ENCODE measurements at regions not wholly inside any gene's neighbourhood (a gene's known extent, or its start where the extent isn't known, plus 50 kb on each side); places are given as distances from the start of the nearest gene placed in this dataset.
"Not testable (repeated sequence)": the region's sequence is repeated elsewhere in the genome, so short reads cannot be mapped to it uniquely, and the experiment has no call there.

- H3K79me1 ChIP-seq (ENCODE audit: low read depth, low read length) = no peaks in the 10 kb centered on the region
- no peak overlapping the region for H3K14ac ChIP-seq (ENCODE audit: low read length)
- no peaks in the 10 kb centered on the region for H3K4me1 ChIP-seq (ENCODE audit: control insufficient read depth in 2 of 2, insufficient read depth in 1 of 2, low read depth in 1 of 2, low read length in 2 of 2)
- H3K18ac ChIP-seq (ENCODE audit: low read length) = no peak overlapping the region
- H3K23ac ChIP-seq (ENCODE audit: low read depth, low read length, poor library complexity) = no peak overlapping the region
- H4K91ac ChIP-seq (ENCODE audit: low read depth, low read length, poor library complexity) = no peak overlapping the region
- H2BK5ac ChIP-seq (ENCODE audit: low read length) = no peak overlapping the region
- H4K8ac ChIP-seq (ENCODE audit: low read depth, low read length) = no peak overlapping the region
- H3K4me2 ChIP-seq (ENCODE audit: insufficient read depth, low read length, poor library complexity, severe bottlenecking) = no peak overlapping the region
- H3K36me3 ChIP-seq (replicated peaks in 1 of 2; ENCODE audit: control insufficient read depth in 2 of 2, insufficient read depth in 2 of 2, low read length in 2 of 2) = no peaks in the 10 kb centered on the region
- H3K27me3 ChIP-seq (ENCODE audit: control insufficient read depth in 3 of 3, insufficient read depth in 3 of 3, low read depth in 1 of 3, low read length in 3 of 3) = no peaks in the 10 kb centered on the region
- H2AK5ac ChIP-seq (ENCODE audit: low read depth, low read length) = no peak overlapping the region
- WGBS, 2 donors (ENCODE audit: extremely low coverage in 2 of 2, insufficient read length in 2 of 2, insufficient replicate concordance in 1 of 2) = no CpG with 5 or more reads among the region's 2 CpGs
- no peak overlapping the region for H2BK120ac ChIP-seq (ENCODE audit: low read depth, low read length)
- H3K4ac ChIP-seq (ENCODE audit: low read length) = no peak overlapping the region
- no peak overlapping the region for H2BK12ac ChIP-seq (ENCODE audit: low read length)
- H3K27ac ChIP-seq (replicated peaks; ENCODE audit: low read length) = no peak overlapping the region
- DNase-seq (ENCODE audit: low spot score) = no peak
- no peak overlapping the region for H3K9ac ChIP-seq (ENCODE audit: low read depth, low read length, poor library complexity)
- no peak overlapping the region for H3K4me3 ChIP-seq (ENCODE audit: low read length in 2 of 2)
- H2BK15ac ChIP-seq (ENCODE audit: low read length) = no peak overlapping the region
- H2AFZ ChIP-seq (ENCODE audit: low read length) = no peak overlapping the region
- no peaks in the 10 kb centered on the region for H3K9me3 ChIP-seq (replicated peaks in 1 of 2; ENCODE audit: control insufficient read depth in 2 of 2, insufficient read depth in 1 of 2, low read depth in 1 of 2, low read length in 2 of 2)
Measured at GRCh38 chr7:81393018-81393417, 376.8 kb downstream of the HGF start.

GRCh38 chr7:81385370-81385769, 384.5 kb downstream of the HGF start:
- no peak overlapping the region for H3K4me2 ChIP-seq (ENCODE audit: insufficient read depth, low read length, poor library complexity, severe bottlenecking)
- no peak overlapping the region for H3K9ac ChIP-seq (ENCODE audit: low read depth, low read length, poor library complexity)
- H2AK5ac ChIP-seq (ENCODE audit: low read depth, low read length) = no peak overlapping the region
- H3K23ac ChIP-seq (ENCODE audit: low read depth, low read length, poor library complexity) = no peak overlapping the region
- H3K36me3 ChIP-seq (replicated peaks in 1 of 2; ENCODE audit: control insufficient read depth in 2 of 2, insufficient read depth in 2 of 2, low read length in 2 of 2) = no peaks in the 10 kb centered on the region
- no peak overlapping the region for H4K91ac ChIP-seq (ENCODE audit: low read depth, low read length, poor library complexity)
- no peak overlapping the region for H2BK5ac ChIP-seq (ENCODE audit: low read length)
- H3K27ac ChIP-seq (replicated peaks; ENCODE audit: low read length) = no peak overlapping the region
- no peak for DNase-seq (ENCODE audit: low spot score)
- no peaks in the 10 kb centered on the region for H3K27me3 ChIP-seq (ENCODE audit: control insufficient read depth in 3 of 3, insufficient read depth in 3 of 3, low read depth in 1 of 3, low read length in 3 of 3)
- H3K4me1 ChIP-seq (ENCODE audit: control insufficient read depth in 2 of 2, insufficient read depth in 1 of 2, low read depth in 1 of 2, low read length in 2 of 2) = no peaks in the 10 kb centered on the region
- no CpG with 5 or more reads among the region's 1 CpG for WGBS, 2 donors (ENCODE audit: extremely low coverage in 2 of 2, insufficient read length in 2 of 2, insufficient replicate concordance in 1 of 2)
- no peak overlapping the region for H2BK12ac ChIP-seq (ENCODE audit: low read length)
- no peak overlapping the region for H3K18ac ChIP-seq (ENCODE audit: low read length)
- H3K79me1 ChIP-seq (ENCODE audit: low read depth, low read length) = no peaks in the 10 kb centered on the region
- H3K14ac ChIP-seq (ENCODE audit: low read length) = no peak overlapping the region
- H3K4me3 ChIP-seq (ENCODE audit: low read length in 2 of 2) = no peak overlapping the region
- H4K8ac ChIP-seq (ENCODE audit: low read depth, low read length) = no peak overlapping the region
- H3K9me3 ChIP-seq (replicated peaks in 1 of 2; ENCODE audit: control insufficient read depth in 2 of 2, insufficient read depth in 1 of 2, low read depth in 1 of 2, low read length in 2 of 2) = no peaks in the 10 kb centered on the region
- H2BK120ac ChIP-seq (ENCODE audit: low read depth, low read length) = no peak overlapping the region
- H3K4ac ChIP-seq (ENCODE audit: low read length) = no peak overlapping the region
- no peak overlapping the region for H2BK15ac ChIP-seq (ENCODE audit: low read length)
- no peak overlapping the region for H2AFZ ChIP-seq (ENCODE audit: low read length)

DNA sequence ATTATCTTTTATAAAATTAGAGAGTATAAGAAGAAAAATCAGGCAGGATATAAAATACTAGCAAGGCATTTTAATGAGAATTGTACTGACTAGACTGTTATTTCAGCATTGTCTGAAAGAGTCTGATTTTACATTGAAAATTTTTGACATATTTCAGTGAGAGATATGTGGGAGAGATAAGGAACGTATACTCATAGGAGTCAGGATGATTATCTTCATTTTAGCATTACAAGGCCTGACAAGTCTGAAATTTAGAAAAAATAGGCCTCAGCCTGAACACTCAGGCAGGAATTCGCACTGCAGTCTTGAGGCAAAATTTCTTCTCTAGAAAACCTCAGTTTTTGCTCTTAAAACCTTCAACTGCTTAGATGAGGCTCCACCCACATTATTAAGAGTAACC, 386.0 kb downstream of the HGF start:
- Histone ChIP-seq H3K9ac (ENCODE audit: low read depth, low read length, poor library complexity) (no peak overlapping the region), H2BK5ac (ENCODE audit: low read length) (no peak overlapping the region), H3K23ac (ENCODE audit: low read depth, low read length, poor library complexity) (no peak overlapping the region), H3K27me3 (ENCODE audit: control insufficient read depth in 3 of 3, insufficient read depth in 3 of 3, low read depth in 1 of 3, low read length in 3 of 3) (no peaks in the 10 kb centered on the region), H2BK15ac (ENCODE audit: low read length) (no peak overlapping the region), H3K4me3 (ENCODE audit: low read length in 2 of 2) (no peak overlapping the region), H2AK5ac (ENCODE audit: low read depth, low read length) (no peak overlapping the region), H3K27ac (replicated peaks; ENCODE audit: low read length) (no peak overlapping the region), H3K36me3 (replicated peaks in 1 of 2; ENCODE audit: control insufficient read depth in 2 of 2, insufficient read depth in 2 of 2, low read length in 2 of 2) (no peaks in the 10 kb centered on the region), H3K4ac (ENCODE audit: low read length) (no peak overlapping the region), H3K4me2 (ENCODE audit: insufficient read depth, low read length, poor library complexity, severe bottlenecking) (no peak overlapping the region), H2BK12ac (ENCODE audit: low read length) (no peak overlapping the region), H4K8ac (ENCODE audit: low read depth, low read length) (no peak overlapping the region), H3K79me1 (ENCODE audit: low read depth, low read length) (no peaks in the 10 kb centered on the region), H3K18ac (ENCODE audit: low read length) (no peak overlapping the region), H2BK120ac (ENCODE audit: low read depth, low read length) (no peak overlapping the region), H3K14ac (ENCODE audit: low read length) (no peak overlapping the region), H4K91ac (ENCODE audit: low read depth, low read length, poor library complexity) (no peak overlapping the region), H3K9me3 (replicated peaks in 1 of 2; ENCODE audit: control insufficient read depth in 2 of 2, insufficient read depth in 1 of 2, low read depth in 1 of 2, low read length in 2 of 2) (no peaks in the 10 kb centered on the region), H2AFZ (ENCODE audit: low read length) (no peak overlapping the region), H3K4me1 (ENCODE audit: control insufficient read depth in 2 of 2, insufficient read depth in 1 of 2, low read depth in 1 of 2, low read length in 2 of 2) (no peaks in the 10 kb centered on the region)
- WGBS, 2 donors (ENCODE audit: extremely low coverage in 2 of 2, insufficient read length in 2 of 2, insufficient replicate concordance in 1 of 2) = no CpG with 5 or more reads among the region's 2 CpGs
- no peak for DNase-seq (ENCODE audit: low spot score)

GRCh38 chr7:81374641-81375040, 395.2 kb downstream of the HGF start:
- not testable (repeated sequence) for H3K14ac ChIP-seq (ENCODE audit: low read length); H2AFZ ChIP-seq (ENCODE audit: low read length); H3K4me3 ChIP-seq (ENCODE audit: low read length in 2 of 2); H3K4ac ChIP-seq (ENCODE audit: low read length); H2AK5ac ChIP-seq (ENCODE audit: low read depth, low read length); H3K9ac ChIP-seq (ENCODE audit: low read depth, low read length, poor library complexity); H3K27me3 ChIP-seq (ENCODE audit: control insufficient read depth in 3 of 3, insufficient read depth in 3 of 3, low read depth in 1 of 3, low read length in 3 of 3); H3K27ac ChIP-seq (replicated peaks; ENCODE audit: low read length); H3K4me2 ChIP-seq (ENCODE audit: insufficient read depth, low read length, poor library complexity, severe bottlenecking); H3K36me3 ChIP-seq (replicated peaks in 1 of 2; ENCODE audit: control insufficient read depth in 2 of 2, insufficient read depth in 2 of 2, low read length in 2 of 2); H2BK15ac ChIP-seq (ENCODE audit: low read length); H2BK12ac ChIP-seq (ENCODE audit: low read length); H2BK5ac ChIP-seq (ENCODE audit: low read length); DNase-seq (ENCODE audit: low spot score); H3K23ac ChIP-seq (ENCODE audit: low read depth, low read length, poor library complexity); H3K79me1 ChIP-seq (ENCODE audit: low read depth, low read length); H2BK120ac ChIP-seq (ENCODE audit: low read depth, low read length); H4K91ac ChIP-seq (ENCODE audit: low read depth, low read length, poor library complexity); H3K9me3 ChIP-seq (replicated peaks in 1 of 2; ENCODE audit: control insufficient read depth in 2 of 2, insufficient read depth in 1 of 2, low read depth in 1 of 2, low read length in 2 of 2); H3K18ac ChIP-seq (ENCODE audit: low read length); H3K4me1 ChIP-seq (ENCODE audit: control insufficient read depth in 2 of 2, insufficient read depth in 1 of 2, low read depth in 1 of 2, low read length in 2 of 2); H4K8ac ChIP-seq (ENCODE audit: low read depth, low read length)

Data from neuronal stem cell (in vitro differentiated cells).